H1 (cell line): ENCODE measurements at regions not wholly inside any gene's neighbourhood (a gene's known extent, or its start where the extent isn't known, plus 50 kb on each side); places are given as distances from the start of the nearest gene placed in this dataset.

Source experiments
- CTCF ChIA-PET: fragments of 300-600 bp; sonication (Branson Sonifier 250); formaldehyde crosslinking; loops from one replicate; lab custom pipeline; 2021; ENCODE audit not compliant: partially characterized antibody; lab: Charles Lee
- POLR2A ChIA-PET: fragments of 300-600 bp; sonication (Branson Sonifier 250); formaldehyde crosslinking; loops from one replicate; lab custom pipeline; 2021; ENCODE audit warnings: inconsistent platforms; ENCODE audit not compliant: partially characterized antibody; lab: Charles Lee
- DNase-seq, 2 experiments: peaks; one replicate each; pipeline versions ENCODE4 v3.0.0 to v3.0.0-alpha.2; 2010 to 2022; ENCODE audit warnings: low spot score in 2 of 2, low read depth in 1 of 2, mixed read lengths in 1 of 2
- FAIRE-seq: peaks from 2 replicates; lab custom pipeline; 2011; peaks lifted over from hg19 to GRCh38; lab: Jason Lieb, UNC
- H2AFZ ChIP-seq: 2 replicates; pipeline ENCODE4 v1.8.1; 2012; ENCODE audit warnings: low read length, inconsistent platforms
- H2AK5ac ChIP-seq: 2 replicates; pipeline ENCODE4 v1.6.1; 2013; ENCODE audit warnings: low read depth, low read length
- H2BK120ac ChIP-seq: replicated peaks from 2 replicates; pipeline ENCODE3; 2013; ENCODE audit warnings: low read depth, low read length, inconsistent platforms
- H2BK12ac ChIP-seq: 2 replicates; pipeline ENCODE4 v1.6.1; 2013; ENCODE audit warnings: low read depth, low read length
- H2BK15ac ChIP-seq: 2 replicates; pipeline ENCODE4 v1.6.1; 2013; ENCODE audit warnings: low read length
- H2BK20ac ChIP-seq: 2 replicates; pipeline ENCODE4 v1.6.1; 2013; ENCODE audit warnings: low read length
- H2BK5ac ChIP-seq: 2 replicates; pipeline ENCODE4 v1.6.1; 2013; ENCODE audit warnings: low read depth, low read length
- H3K14ac ChIP-seq: 2 replicates; pipeline ENCODE4 v1.6.1; 2013; ENCODE audit warnings: inconsistent platforms; ENCODE audit not compliant: insufficient read length
- H3K18ac ChIP-seq: 2 replicates; pipeline ENCODE4 v1.6.1; 2013; ENCODE audit warnings: low read length; ENCODE audit errors: extremely low read depth
- H3K23ac ChIP-seq: 2 replicates; pipeline ENCODE4 v1.6.1; 2013; ENCODE audit warnings: inconsistent platforms; ENCODE audit not compliant: insufficient read length
- H3K23me2 ChIP-seq: 2 replicates; pipeline ENCODE4 v1.6.1; 2013; ENCODE audit warnings: low read depth, low read length
- H3K27ac ChIP-seq: 2 replicates; pipeline ENCODE4 v1.6.1; 2011; ENCODE audit warnings: low read depth, low read length, inconsistent platforms
- H3K27me3 ChIP-seq, 4 experiments: replicated peaks in 1 of 4; 1 replicate in 1 of 4; 2 replicates in 3 of 4; pipeline versions ENCODE4 v1.6.1 to v1.8.1; 2011 to 2013; ENCODE audit warnings: low read length in 3 of 4, mild to moderate bottlenecking in 3 of 4, inconsistent platforms in 2 of 4, mixed read lengths in 2 of 4, moderate library complexity in 1 of 4; ENCODE audit not compliant: control insufficient read depth in 3 of 4, insufficient read depth in 3 of 4; ENCODE audit errors: extremely low read depth in 1 of 4
- H3K36me3 ChIP-seq, 4 experiments: 2 replicates each; pipeline versions ENCODE4 v1.6.1 to v1.8.1; 2011 to 2013; ENCODE audit warnings: mild to moderate bottlenecking in 4 of 4, low read length in 3 of 4, moderate library complexity in 2 of 4, control low read depth in 1 of 4, inconsistent platforms in 1 of 4; ENCODE audit not compliant: insufficient read depth in 4 of 4, control insufficient read depth in 2 of 4
- H3K4ac ChIP-seq: replicated peaks from 2 replicates; pipeline ENCODE3; 2013; ENCODE audit warnings: low read length, low read depth, mixed read lengths, inconsistent platforms; ENCODE audit not compliant: insufficient read length
- H3K4me1 ChIP-seq, 4 experiments: replicated peaks in 1 of 4; 1 replicate in 1 of 4; 2 replicates in 3 of 4; pipeline versions ENCODE4 v1.6.1 to v1.8.1; 2011 to 2013; ENCODE audit warnings: low read length in 3 of 4, inconsistent platforms in 2 of 4, mixed read lengths in 1 of 4; ENCODE audit not compliant: insufficient read depth in 4 of 4, control insufficient read depth in 3 of 4
- H3K4me2 ChIP-seq, 2 experiments: 2 replicates each; pipeline versions ENCODE4 v1.6.1 to v1.8.1; 2011 to 2013; ENCODE audit warnings: low read depth in 2 of 2, low read length in 2 of 2, control low read depth in 1 of 2, inconsistent platforms in 1 of 2, mild to moderate bottlenecking in 1 of 2; ENCODE audit not compliant: insufficient read depth in 1 of 2
- H3K4me3 ChIP-seq, 4 experiments: fragments of 200-600, 300-600 bp in 1 of 4; sonication (generic), shearing (Covaris generic), sonication (Bioruptor Twin) in 1 of 4; 2 replicates each; pipeline versions ENCODE4 v1.5.1 to v1.8.1; 2011 to 2016; ENCODE audit warnings: low read length in 4 of 4, low read depth in 3 of 4, control low read depth in 2 of 4, inconsistent platforms in 2 of 4, mild to moderate bottlenecking in 2 of 4, mixed read lengths in 1 of 4, moderate library complexity in 1 of 4; ENCODE audit not compliant: insufficient read depth in 2 of 4; ENCODE audit errors: extremely low read depth in 1 of 4
- H3K56ac ChIP-seq: replicated peaks from 2 replicates; pipeline ENCODE3; 2013; ENCODE audit warnings: low read depth, mild to moderate bottlenecking, mixed read lengths, low read length, inconsistent platforms; ENCODE audit not compliant: insufficient read length
- H3K79me1 ChIP-seq: 2 replicates; pipeline ENCODE4 v1.6.1; 2013; ENCODE audit warnings: low read depth, low read length, control low read depth
- H3K79me2 ChIP-seq, 2 experiments: 2 replicates each; pipeline versions ENCODE4 v1.6.1 to v1.8.1; 2012 to 2013; ENCODE audit warnings: low read length in 2 of 2, mild to moderate bottlenecking in 2 of 2, inconsistent platforms in 1 of 2; ENCODE audit not compliant: insufficient read depth in 2 of 2, control insufficient read depth in 1 of 2
- H3K9ac ChIP-seq, 4 experiments: replicated peaks in 1 of 4; 1 replicate in 1 of 4; 2 replicates in 3 of 4; pipeline versions ENCODE4 v1.6.1 to v1.8.1; 2011 to 2013; ENCODE audit warnings: low read depth in 3 of 4, low read length in 3 of 4, control low read depth in 2 of 4, mild to moderate bottlenecking in 2 of 4, moderate library complexity in 2 of 4, inconsistent platforms in 1 of 4; ENCODE audit errors: extremely low read depth in 1 of 4
- H3K9me3 ChIP-seq, 2 experiments: 2 replicates each; pipeline versions ENCODE4 v1.6.1 to v1.8.1; 2012 to 2013; ENCODE audit warnings: mild to moderate bottlenecking in 2 of 2, moderate library complexity in 2 of 2, control low read depth in 1 of 2, inconsistent platforms in 1 of 2, low read depth in 1 of 2, low read length in 1 of 2, mixed read lengths in 1 of 2; ENCODE audit not compliant: insufficient read depth in 2 of 2
- H4K20me1 ChIP-seq, 2 experiments: replicated peaks in 1 of 2; 2 replicates each; pipeline versions ENCODE3 to v1.8.1; 2011 to 2013; ENCODE audit warnings: inconsistent platforms in 2 of 2, low read length in 2 of 2, mild to moderate bottlenecking in 1 of 2; ENCODE audit not compliant: insufficient read depth in 2 of 2, control insufficient read depth in 1 of 2
- H4K5ac ChIP-seq: 2 replicates; pipeline ENCODE4 v1.6.1; 2013; ENCODE audit warnings: low read length, low read depth, mixed read lengths, inconsistent platforms; ENCODE audit not compliant: insufficient read length
- H4K8ac ChIP-seq: 2 replicates; pipeline ENCODE4 v1.8.0; 2013; ENCODE audit warnings: mild to moderate bottlenecking, moderate library complexity, low read length, inconsistent platforms; ENCODE audit not compliant: insufficient read depth; ENCODE audit errors: extremely low read depth
- H4K91ac ChIP-seq: replicated peaks from 2 replicates; pipeline ENCODE3; 2013; ENCODE audit warnings: low read length, mixed read lengths, inconsistent platforms; ENCODE audit not compliant: insufficient read length
- BCL11A ChIP-seq, 2 experiments: IDR thresholded peaks; one replicate each; pipeline ENCODE4 v1.6.1; 2011; ENCODE audit warnings: low read depth in 2 of 2, low read length in 2 of 2, mild to moderate bottlenecking in 2 of 2
- EGR1 ChIP-seq: IDR thresholded peaks from 2 replicates; pipeline ENCODE4 v1.6.1; 2011; ENCODE audit warnings: low read depth, low read length, borderline replicate concordance
- FOSL1 ChIP-seq: IDR thresholded peaks from 2 replicates; pipeline ENCODE4 v1.6.1; 2011; ENCODE audit warnings: mild to moderate bottlenecking, low read depth, low read length, moderate library complexity; ENCODE audit not compliant: insufficient read depth
- GTF2F1 ChIP-seq: IDR thresholded peaks from 2 replicates; pipeline ENCODE4 v1.6.1; 2012; ENCODE audit warnings: low read depth, low read length, improper control_type of control experiment, borderline replicate concordance
- HDAC6 ChIP-seq: IDR thresholded peaks from one replicate; pipeline ENCODE4 v1.7.1; 2012; ENCODE audit warnings: low read depth, mild to moderate bottlenecking, inconsistent platforms, low read length, moderate library complexity
- NRF1 ChIP-seq: IDR thresholded peaks from 2 replicates; pipeline ENCODE4 v1.6.1; 2011; ENCODE audit warnings: mild to moderate bottlenecking, low read depth, low read length, improper control_type of control experiment
- POU5F1 ChIP-seq: IDR thresholded peaks from 2 replicates; pipeline ENCODE4 v1.6.1; 2011; ENCODE audit warnings: low read depth, mild to moderate bottlenecking, low read length, moderate library complexity
- RFX5 ChIP-seq: IDR thresholded peaks from 2 replicates; pipeline ENCODE4 v1.6.1; 2011; ENCODE audit warnings: low read depth, low read length, improper control_type of control experiment, borderline replicate concordance
- SIN3A ChIP-seq, 2 experiments: IDR thresholded peaks in 1 of 2; conservative IDR thresholded peaks in 1 of 2; 2 replicates each; pipeline ENCODE4 v1.6.1; 2011 to 2012; ENCODE audit warnings: low read length in 2 of 2, improper control_type of control experiment in 1 of 2, low read depth in 1 of 2, mild to moderate bottlenecking in 1 of 2
- SP2 ChIP-seq: IDR thresholded peaks from 2 replicates; pipeline ENCODE4 v1.6.1; 2012; ENCODE audit warnings: mild to moderate bottlenecking, low read length, inconsistent platforms
- SP4 ChIP-seq: IDR thresholded peaks from 2 replicates; pipeline ENCODE4 v1.6.1; 2012; ENCODE audit warnings: low read length, inconsistent platforms
- TBP ChIP-seq: IDR thresholded peaks from 2 replicates; pipeline ENCODE4 v1.6.1; 2011; ENCODE audit warnings: low read depth, low read length, improper control_type of control experiment
- TEAD4 ChIP-seq: IDR thresholded peaks from 2 replicates; pipeline ENCODE4 v1.6.1; 2012; ENCODE audit warnings: low read depth, low read length, inconsistent platforms, mixed read lengths
- WGBS, 2 experiments: shearing (Covaris generic) in 1 of 2; methylation state at CpG; one replicate each; pipeline versions ENCODE4 v1.1.6 to v1.1.7; 2013 to 2015; ENCODE audit warnings: low lambda C conversion rate in 2 of 2, mixed read lengths in 2 of 2, inconsistent platforms in 1 of 2, low coverage in 1 of 2, missing lambda C conversion rate in 1 of 2; ENCODE audit not compliant: insufficient replicate concordance in 2 of 2, insufficient coverage in 1 of 2, insufficient read length in 1 of 2; ENCODE audit errors: extremely low coverage in 1 of 2, missing lambda C conversion rate in 1 of 2; 5-methylcytosine and 5-hydroxymethylcytosine counted together
- TF ChIP-seq, protein P1 (sequence below): IDR thresholded peaks from 2 replicates; pipeline ENCODE4 v1.6.1; 2012; ENCODE audit warnings: inconsistent platforms
- TF ChIP-seq, protein P2 (sequence below): IDR thresholded peaks from 2 replicates; pipeline ENCODE4 v1.6.1; 2012; ENCODE audit warnings: inconsistent platforms

DNA sequence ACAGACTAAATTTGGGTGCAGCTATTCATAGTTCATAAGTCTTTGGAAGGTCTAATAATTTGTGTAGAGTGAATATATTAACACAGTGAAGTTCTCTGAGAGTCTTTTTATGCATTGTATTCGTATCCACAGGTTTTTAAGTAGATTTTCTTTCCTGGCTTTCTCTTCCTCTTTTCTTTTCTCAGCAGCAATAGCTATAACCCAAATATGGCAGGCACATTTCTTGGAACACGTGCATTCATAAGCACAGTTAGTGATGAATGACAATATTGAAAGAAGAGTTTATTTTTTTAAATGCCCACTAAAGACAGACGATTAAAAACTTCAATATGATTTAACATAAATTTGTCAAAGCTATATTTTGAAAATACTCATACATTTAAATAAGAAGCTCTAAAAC, 220.5 kb upstream of the MBL2 start:
- Histone ChIP-seq H2AFZ (no peak overlapping the region), H3K79me2 (no peaks in the 10 kb centered on the region), H3K9ac (no peak overlapping the region), H2BK12ac (no peak overlapping the region), H3K27me3 (no peaks in the 10 kb centered on the region), H3K14ac (no peak overlapping the region), H3K56ac (no peak overlapping the region), H3K18ac (no peak overlapping the region), H3K4me2 (no peak overlapping the region), H4K5ac (no peak overlapping the region), H2BK120ac (no peak overlapping the region), H2BK15ac (no peak overlapping the region), H4K8ac (no peak overlapping the region), H4K91ac (no peak overlapping the region), H4K20me1 (no peaks in the 10 kb centered on the region), H3K23me2 (no peaks in the 10 kb centered on the region), H3K9me3 (peaks cover 0 to 2% of the 10 kb centered on the region in 2 experiments; a peak in 1 of 4 replicates), H3K4me3 (no peak overlapping the region), H3K23ac (no peak overlapping the region), H2AK5ac (no peak overlapping the region), H3K79me1 (no peaks in the 10 kb centered on the region), H3K27ac (no peak overlapping the region), H3K36me3 (peaks cover 0 to 6% (median 2%) of the 10 kb centered on the region in 4 experiments; a peak in 1 of 8 replicates), H3K4ac (no peak overlapping the region), H3K4me1 (no peaks in the 10 kb centered on the region), H2BK5ac (no peak overlapping the region), H2BK20ac (no peak overlapping the region)
- ChIA-PET POLR2A (no interaction called here), CTCF (interaction anchor here (1.1 to 1.9 kb wide), 2 partner anchors 9 to 24 kb away, joined by 4 to 5 read pairs; no protein-coding TSS in a partner anchor)
- FAIRE-seq (no peak), DNase-seq (no peak)
- WGBS, 2 experiments: 91% methylated on average over 3 of the region's 3 CpGs; no CpG with 5 or more reads in 1 of the 2 experiments
- TF ChIP-seq, protein P1, sequence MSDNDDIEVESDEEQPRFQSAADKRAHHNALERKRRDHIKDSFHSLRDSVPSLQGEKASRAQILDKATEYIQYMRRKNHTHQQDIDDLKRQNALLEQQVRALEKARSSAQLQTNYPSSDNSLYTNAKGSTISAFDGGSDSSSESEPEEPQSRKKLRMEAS: no peak
- TF ChIP-seq SIN3A (conservative IDR thresholded peaks at IDR 0.05 in 1 of 2, IDR thresholded peaks at IDR 0.05 in 1 of 2; ENCODE audit: low read depth in 1 of 2, low read length in 2 of 2) (no peak), SP4 (no peak), HDAC6 (no peak), RFX5 (no peak), FOSL1 (no peak), NRF1 (no peak), EGR1 (no peak), BCL11A (IDR thresholded peaks at IDR 0.05; ENCODE audit: low read depth in 2 of 2, low read length in 2 of 2) (no peak), TEAD4 (no peak), SP2 (no peak), GTF2F1 (no peak), POU5F1 (no peak), TBP (no peak)
- TF ChIP-seq, protein P2, sequence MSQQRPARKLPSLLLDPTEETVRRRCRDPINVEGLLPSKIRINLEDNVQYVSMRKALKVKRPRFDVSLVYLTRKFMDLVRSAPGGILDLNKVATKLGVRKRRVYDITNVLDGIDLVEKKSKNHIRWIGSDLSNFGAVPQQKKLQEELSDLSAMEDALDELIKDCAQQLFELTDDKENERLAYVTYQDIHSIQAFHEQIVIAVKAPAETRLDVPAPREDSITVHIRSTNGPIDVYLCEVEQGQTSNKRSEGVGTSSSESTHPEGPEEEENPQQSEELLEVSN: no peak
